ENCODE measurements at regions not wholly inside any gene's neighbourhood (a gene's known extent, or its start where the extent isn't known, plus 50 kb on each side); places are given as distances from the start of the nearest gene placed in this dataset.
"Not testable (repeated sequence)": the region's sequence is repeated elsewhere in the genome, so short reads cannot be mapped to it uniquely, and the experiment has no call there.

DNA sequence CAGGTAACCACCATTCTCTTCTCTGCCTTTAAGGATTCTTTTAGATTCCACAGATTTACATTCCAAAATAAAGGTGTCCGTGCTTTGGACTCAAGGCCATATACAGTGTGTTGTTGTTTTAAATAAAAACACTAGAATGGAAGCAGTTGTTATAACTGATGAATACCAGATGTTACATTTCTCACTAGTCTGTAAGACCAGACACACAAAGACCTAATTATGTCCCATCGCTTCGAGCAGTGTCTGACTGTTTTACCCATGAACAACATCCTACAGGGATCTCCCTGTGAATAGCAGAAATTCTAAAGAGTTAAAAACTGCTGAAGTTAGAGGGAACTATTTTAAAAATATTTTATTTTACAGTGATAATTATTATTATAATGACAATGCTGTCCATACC is 574.7 kb upstream of the ZP4 start:
- DNase-seq (ENCODE audit: low read depth in 3 of 3), result no peak

DNA sequence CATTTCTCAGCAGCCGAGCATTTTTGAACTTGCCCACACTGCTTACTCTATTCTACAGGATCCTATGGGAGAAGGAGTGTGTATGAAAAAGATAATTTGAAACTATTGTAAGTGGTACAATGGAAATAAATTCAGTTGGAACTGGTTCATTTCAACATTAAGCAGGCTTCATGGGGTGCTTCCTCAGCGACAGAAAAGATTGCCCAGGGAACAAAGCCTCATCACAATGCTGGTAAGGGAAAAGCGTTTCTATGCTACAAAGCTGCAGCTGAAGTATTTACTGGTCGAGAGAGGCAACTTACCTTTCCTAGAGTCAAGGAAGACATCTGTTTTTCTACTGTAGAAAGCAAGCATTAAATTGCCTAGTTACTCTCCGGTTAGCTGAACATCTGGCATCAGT is 568.2 kb upstream of the ZP4 start:
- DNase-seq (ENCODE audit: low read depth in 3 of 3), result no peak

DNA sequence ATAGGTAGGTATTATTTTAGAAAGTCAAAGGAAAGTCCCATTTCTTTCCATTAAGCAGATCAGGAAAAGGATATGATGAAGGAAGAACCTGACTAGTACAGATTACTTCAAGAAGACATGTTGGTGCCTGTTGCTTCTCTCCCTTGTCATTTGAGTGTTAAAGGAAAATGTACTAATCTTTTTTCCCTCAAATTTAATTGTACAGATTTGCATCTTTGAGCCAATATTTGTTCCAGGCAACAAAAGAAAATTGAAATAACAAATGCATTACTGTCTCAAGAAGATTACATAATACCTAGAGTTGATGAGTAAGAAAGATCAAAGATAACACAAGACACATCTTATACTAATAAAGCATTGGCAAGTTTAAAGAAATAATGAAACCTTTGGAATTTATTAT is 566.9 kb upstream of the ZP4 start:
- no peak for DNase-seq (ENCODE audit: low read depth in 3 of 3)

DNA sequence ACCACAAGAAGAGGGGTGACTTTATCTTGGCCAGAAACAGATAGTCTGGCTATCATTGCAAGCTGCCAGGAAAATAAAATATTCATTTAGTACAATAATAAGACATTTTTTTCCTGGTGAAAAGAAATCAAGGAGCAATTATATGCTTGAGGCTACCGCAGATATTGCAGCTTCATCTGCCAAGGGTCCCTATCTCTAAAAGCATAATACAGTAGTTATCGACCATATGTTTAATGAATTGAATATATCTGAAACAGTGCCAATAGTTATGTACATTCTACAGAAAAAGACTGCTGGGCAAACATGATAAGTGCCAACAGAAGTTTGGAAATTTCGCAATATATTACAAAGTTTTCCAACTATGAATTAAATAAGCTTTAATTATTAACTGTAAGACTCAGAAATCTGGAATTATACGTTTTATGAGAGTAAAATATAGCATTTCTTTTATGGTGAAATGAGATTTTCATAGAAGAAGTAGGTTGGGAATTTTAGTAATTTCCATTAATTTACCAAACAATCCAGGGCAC is 561.1 kb upstream of the ZP4 start:
- no peak for DNase-seq (ENCODE audit: low read depth in 3 of 3)

DNA sequence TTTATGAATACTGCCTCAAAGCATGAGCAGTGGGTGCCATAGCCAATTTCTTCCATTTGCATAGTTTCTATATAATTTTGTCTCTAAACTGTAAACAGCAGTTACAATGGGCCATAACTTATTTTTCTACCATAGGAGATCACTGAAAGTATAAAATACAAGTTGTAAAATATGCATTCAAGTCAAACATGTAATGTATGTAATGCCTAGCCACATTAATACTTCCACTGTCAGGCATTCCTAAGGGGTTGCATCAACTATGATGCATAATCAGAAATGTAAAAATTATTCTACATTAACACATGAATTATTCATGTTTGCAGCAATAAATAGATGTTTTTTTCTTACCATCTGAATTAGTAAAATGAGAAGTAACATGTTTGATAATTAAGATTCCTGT is 560.3 kb upstream of the ZP4 start:
- no peak for DNase-seq (ENCODE audit: low read depth in 3 of 3)

DNA sequence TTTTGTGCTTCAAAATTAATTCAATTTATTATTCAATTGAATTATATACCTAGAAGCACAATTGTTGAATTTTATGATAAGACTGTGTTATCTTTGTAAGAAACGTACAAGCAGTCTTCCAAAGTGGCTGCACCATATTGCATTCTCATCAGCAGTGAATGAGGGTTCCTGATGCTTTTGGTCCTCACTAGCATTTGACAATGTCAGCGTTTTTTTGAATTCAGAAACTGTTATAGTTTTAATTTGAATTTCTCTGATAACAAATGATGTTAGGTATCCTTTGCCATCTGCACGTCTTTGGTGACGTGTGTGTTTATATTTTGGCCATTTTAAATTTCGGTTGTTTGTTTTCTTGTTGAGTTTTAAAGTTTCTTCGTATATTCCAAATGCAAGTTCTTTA is 553.0 kb upstream of the ZP4 start:
- no peak for DNase-seq (ENCODE audit: low read depth in 3 of 3)

DNA sequence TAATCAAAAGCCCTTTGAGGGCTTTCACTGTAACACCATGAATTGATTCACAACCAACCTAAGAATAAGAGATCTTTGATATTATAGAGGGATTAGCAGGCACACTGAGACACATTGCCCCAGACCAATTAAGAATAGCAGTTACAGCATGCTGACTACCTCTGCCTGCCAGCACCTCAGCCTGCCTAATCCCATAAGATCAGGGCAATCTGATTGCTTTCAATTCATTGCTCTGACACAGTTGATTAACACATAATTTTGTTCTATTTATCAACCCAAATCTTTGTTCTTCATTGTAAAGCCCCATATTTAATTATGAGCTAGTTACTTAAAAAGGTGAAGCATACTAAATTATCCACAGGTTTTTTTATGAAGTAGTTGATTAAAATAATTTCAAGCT is 548.8 kb upstream of the ZP4 start:
- no peak for DNase-seq (ENCODE audit: low read depth in 3 of 3)

DNA sequence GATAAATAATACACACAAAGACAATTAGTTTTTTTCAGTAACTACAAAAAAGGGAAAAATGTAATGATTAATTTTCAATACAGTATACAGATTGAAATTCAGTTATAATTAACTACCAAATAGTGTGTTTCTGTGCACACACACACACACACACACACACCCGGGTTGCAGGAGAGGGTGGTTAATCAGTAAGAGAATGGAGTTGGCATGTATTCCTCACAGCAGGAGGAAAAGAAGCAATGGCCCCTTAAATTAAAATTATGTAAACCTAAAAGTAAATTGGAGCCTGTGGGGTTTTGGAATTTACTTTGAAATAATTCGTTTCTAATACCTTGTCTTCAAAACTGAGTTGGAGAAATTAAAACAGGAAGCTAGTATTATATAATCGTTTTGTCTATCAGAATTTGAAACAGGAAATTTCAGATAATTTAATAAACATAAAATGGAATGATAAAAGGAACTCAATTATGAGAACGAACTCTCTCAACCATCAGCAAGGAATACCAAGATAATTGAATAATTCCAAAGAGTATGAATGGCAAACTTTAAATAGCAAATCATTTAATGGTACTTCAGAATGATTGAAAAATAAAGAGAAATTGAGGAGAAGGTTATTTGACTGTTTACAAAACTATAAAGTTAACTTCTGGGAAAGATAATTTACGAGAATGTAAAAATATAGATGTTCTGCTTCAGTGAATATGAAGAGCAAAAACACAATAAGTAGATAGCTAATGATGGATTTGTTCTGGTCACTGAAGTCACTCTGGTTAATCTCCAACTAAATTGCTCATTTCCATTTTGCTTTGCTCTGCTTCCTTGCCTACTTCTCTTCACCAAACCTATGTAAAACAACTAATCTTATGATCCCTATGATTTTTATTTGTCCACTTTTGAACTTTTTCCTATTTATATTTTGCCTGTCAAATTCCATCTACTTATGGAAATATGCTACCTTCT is 547.9 kb upstream of the ZP4 start:
- DNase-seq (ENCODE audit: low read depth in 3 of 3), result no peak

DNA sequence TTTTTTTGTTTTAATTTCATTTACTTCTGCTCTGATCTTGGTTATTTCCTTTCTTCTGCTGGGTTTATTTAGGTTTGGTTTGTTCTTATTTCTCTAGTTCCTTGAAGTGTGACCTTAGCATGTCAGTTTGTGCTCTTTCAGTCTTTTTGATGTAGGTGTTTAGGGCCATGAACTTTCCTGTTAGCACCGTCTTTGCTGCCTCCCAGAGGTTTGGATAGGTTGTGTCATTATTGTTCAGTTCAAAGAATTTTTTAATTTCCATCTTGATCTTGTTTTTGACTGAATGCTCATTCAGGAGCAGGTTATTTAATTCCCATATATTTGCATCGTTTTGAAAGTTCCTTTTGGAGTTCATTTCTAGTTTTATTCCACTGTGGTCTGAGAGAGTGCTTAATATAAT is 539.0 kb upstream of the ZP4 start:
- not testable (repeated sequence) for DNase-seq (ENCODE audit: low read depth in 3 of 3)

DNA sequence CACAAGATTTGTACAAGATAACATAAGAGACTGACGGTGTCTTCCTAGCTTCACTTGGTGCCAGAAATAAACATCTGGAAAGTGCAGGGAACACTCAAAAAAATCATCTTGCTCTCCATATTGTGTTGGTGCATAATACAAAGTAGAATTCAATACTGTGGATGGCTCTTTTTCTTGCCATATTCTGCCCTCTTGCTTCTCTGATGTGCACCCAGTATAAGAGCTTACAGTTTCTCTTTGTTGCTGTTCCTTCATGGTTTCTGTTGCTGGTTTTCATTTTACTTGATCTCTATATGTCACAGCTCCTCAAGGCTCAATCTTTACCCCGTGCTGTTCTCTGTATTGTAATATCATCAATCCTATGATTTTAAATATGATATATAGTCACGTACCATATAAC is 528.5 kb upstream of the ZP4 start:
- no peak for DNase-seq (ENCODE audit: low read depth in 3 of 3)

DNA sequence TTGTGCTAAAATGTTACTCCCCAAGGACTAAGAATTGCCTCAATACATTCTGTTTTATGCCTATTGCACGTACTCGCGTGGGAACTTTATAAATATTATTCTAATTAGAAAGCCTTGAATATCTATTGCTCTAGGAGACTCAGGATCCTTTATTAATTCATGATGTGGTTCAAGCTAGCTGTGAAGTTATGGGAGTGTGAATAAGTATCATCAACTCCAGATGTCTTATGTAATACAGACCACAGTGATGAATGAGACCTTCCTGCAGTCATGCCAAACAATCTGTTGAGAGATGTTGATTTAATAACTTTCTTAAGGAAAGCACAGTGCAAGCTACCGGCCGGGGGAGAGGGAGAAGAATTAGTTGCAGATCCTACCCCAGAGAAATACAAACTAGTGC is 519.2 kb upstream of the ZP4 start:
- DNase-seq (ENCODE audit: low read depth in 3 of 3), result no peak

DNA sequence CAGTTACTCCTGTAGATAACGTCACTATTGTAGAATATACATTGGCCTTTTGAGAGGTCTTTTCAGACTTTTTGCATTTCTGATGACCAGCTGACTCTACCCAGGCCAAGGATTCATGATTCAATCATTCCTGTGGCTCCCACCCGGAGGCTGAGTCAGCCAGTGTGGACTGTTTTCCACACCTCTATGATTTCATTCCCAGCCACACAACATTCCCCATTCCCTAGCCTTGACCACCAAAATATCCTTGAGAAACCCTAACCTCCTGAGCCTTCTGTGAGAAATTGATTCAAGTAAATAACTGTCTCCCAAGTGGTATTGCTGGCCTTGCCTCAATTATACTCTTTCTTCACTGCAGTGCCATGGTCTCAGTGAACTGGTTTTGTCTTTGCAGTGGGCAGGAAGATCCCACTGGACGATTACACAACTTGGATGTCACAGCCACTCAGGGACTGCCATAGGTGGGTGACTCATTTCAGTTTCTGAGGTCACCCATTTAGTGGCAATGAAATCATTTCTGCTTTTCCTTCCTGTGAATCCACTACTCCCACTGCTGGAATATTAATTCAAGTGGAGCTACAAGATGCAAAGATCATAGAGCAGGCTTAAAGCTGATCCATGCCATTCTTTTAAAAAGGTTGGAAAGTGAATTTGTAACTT is 518.6 kb upstream of the ZP4 start:
- DNase-seq (ENCODE audit: low read depth in 3 of 3), result no peak

DNA sequence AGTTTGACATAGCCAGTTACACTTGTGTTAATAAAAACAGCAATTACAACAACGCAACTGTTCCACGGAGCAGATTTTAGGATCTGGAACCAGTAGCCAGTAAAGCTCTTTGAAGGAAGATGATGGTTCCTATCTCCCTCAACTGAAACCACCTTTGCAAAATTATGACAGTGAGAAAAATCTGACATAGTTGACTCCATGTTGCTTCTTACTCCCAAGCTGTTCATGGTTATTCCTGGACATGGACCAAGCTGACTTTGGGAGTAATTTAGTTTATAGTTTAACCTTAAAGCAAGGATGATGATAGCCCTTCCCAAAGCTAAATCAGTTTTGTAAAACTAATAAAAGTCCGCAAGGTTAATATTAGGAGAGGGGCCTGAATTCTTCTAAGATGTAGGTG is 518.0 kb upstream of the ZP4 start:
- no peak for DNase-seq (ENCODE audit: low read depth in 3 of 3)

DNA sequence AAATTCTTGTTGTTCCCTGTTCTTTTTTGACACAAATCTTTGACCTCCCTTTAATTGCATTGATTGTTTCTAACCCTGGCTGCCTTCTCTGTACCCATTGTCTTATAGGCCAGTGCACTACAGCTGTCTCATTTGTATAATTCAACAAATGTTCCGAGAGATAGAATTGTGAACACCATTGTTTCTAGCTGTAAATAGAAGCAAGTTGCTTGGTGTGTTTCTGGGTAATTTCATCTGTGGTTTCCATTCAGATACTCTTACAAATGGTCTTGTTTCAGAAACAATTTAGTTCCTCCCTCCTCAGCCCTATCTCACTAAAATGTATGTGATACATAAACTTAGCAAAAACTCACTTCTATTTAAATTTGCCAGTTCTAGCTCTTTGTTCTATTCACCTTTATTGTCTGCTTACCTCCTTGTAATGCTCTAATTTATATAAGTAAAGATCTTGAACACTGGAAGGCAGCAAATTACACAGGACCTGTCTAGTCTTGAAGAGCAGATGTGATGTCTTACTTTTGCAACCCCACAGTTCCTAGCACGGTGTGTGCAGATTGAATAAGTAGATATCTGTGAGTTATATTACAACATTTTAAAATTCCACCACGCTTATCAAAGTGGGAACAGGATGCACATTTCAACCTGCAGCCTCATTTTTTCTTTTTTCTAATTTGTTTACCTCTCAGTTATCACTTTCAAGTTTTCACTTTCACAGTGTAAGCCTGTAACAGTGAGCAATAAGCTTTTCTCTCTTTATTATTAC is 515.6 kb upstream of the ZP4 start:
- DNase-seq (ENCODE audit: low read depth in 3 of 3), result no peak

DNA sequence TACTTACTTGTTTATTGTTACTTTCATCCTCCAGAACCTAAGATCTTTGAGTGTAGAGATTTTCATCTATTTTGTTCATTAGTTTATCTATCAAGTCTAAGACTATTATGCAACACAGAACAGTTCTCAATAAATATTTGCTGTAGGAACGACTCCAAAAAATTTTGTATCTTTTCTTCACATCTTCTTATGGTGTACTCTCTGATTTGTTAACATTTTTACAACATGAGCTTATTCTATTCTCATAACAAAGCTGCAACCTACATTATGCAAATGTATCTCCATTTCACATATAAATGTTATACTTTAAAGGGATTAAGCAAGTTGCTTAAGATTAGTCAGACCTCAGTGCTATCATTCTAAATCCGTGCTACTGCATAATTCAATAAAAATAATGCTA is 514.2 kb upstream of the ZP4 start:
- DNase-seq (ENCODE audit: low read depth in 3 of 3), result no peak

DNA sequence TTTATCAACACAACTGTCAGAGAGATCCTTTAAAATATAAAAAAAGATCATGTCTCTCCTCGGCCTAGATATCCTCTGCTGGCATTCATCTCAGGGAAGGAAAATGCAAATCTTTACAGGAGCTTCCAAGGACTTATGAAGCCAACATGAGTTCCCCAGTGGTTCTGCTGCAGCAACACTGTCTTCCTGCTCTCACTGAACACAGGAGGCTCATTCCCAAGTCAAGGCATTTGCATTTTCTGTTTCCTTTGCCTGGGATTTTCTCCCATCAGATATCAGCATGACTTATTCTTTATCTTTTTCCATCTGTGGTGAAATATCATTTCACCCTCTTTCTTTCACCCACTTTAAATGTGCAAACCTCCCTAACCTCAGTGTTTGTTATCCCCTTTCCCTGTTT is 513.8 kb upstream of the ZP4 start:
- DNase-seq (ENCODE audit: low read depth in 3 of 3), result no peak

DNA sequence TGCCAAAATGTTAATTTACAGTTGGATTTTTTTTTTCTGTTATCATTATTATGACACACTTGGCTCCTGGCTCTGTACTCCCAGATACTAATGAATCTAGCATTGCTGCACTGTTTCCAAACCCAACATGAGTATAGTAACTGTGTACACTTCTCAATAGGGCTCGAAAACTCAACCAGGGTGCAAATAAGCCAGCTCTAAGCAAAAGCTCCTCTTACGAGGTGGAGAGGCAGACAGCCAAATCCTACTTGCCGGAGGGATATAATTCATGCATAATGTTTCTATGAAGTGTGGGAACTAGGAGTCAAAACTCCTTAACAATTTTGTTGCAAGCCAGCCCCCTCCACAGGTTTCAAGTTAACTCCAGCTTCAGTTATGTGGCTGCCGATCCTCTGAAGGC is 510.4 kb upstream of the ZP4 start:
- no peak for DNase-seq (ENCODE audit: low read depth in 3 of 3)

DNA sequence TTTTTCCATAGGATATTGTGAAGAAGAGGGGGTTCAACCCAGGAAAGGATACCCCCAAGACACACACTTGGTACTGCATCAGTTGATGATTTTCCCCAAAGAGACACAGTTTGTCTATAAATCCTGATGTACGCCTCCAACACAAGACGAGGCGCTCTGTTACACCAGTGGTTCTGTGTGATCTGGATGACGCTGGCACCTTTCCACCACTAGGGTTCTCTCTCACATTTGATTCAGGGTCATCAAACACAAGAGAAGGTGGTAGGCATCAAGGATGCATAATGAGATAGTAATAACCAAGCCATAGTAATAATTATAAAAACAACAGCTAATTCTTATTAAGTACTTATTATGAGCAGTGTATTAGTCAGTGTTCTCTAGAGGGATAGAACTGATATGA is 508.8 kb upstream of the ZP4 start:
- DNase-seq (ENCODE audit: low read depth in 3 of 3), result no peak

DNA sequence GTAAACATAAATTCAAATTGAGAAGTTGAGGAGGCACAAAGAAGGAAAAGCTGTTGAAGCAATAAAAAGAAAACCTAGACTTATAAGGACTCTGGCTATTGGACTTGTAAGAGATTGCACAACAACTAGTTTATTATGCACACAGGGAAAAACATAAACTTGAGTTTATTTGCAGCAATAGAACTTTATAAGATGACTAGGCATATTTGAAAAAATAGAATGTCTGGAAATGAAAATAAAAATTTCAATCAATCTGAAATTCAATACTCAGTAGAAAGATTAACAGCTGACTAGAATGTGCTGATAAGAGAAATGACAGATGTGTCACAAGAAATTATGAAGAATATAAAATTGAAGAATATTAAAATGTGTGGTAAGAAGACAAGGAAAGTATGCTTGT is 505.4 kb upstream of the ZP4 start:
- no peak for DNase-seq (ENCODE audit: low read depth in 3 of 3)

DNA sequence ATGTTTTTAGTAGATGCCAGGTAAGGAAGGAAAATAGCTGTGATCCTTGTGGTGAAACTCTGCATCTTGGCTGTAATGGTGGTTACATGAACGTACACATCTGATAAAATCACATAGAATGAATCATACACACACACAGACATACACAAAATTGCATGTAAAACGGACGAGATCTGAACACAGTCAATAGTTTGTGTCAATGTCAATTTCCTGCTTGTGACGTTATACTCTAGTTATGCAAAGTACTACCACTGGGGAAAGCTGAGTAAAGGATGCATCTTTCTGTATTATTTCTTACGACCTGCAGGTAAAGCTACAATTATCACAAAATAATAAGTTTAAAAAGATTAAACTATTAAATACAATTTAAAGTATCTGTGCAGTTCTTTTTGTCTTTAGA is 493.7 kb upstream of the ZP4 start:
- DNase-seq (ENCODE audit: low read depth in 3 of 3), result no peak

DNA sequence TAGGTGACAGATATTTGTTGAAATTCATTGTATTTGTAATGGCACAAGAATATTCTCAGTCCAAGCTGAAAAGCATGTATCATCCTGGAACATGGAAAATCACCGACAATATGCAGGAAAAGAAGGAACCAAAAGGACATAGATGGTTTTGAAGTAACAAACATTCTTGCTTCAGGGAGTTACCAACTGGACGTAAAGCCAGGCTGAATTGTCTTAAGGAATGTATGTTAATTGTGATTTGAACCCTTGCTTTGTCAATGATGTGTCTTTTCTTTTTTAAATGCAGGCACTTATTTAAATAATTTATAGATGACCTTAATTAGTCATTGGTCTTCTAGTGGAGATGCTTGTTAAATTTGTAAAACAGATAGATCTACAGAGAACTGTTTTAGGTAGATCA is 489.4 kb upstream of the ZP4 start:
- DNase-seq (ENCODE audit: low read depth in 3 of 3), result no peak

DNA sequence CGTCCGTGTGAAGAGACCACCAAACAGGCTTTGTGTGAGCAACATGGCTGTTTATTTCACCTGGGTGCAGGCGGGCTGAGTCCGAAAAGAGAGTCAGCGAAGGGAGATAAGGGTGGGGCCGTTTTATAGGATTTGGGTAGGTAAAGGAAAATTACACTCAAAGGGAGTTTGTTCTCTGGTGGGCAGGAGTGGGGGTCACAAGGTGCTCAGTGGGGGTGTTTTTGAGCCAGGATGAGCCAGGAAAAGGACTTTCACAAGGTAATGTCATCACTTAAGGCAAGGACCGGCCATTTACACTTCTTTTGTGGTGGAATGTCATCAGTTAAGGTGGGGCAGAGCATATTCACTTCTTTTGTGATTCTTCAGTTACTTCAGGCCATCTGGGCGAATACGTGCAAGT is 488.7 kb upstream of the ZP4 start:
- DNase-seq (ENCODE audit: low read depth in 3 of 3), result not testable (repeated sequence)
